Kidney epithelial cell (primary cell): ENCODE measurements at regions not wholly inside any gene's neighbourhood (a gene's known extent, or its start where the extent isn't known, plus 50 kb on each side); places are given as distances from the start of the nearest gene placed in this dataset.

Experiments used
- DNase-seq: peaks from one replicate; pipeline ENCODE4 v3.0.0-alpha.2; 2010; ENCODE audit warnings: low read depth
- H3K27me3 ChIP-seq: 2 replicates; pipeline ENCODE4 v1.6.0; 2011; ENCODE audit warnings: low read length; ENCODE audit not compliant: control insufficient read depth, insufficient read depth
- H3K36me3 ChIP-seq: 2 replicates; pipeline ENCODE4 v1.5.1; 2011; ENCODE audit warnings: low read length; ENCODE audit not compliant: control insufficient read depth, insufficient read depth
- H3K4me3 ChIP-seq: 2 replicates; pipeline ENCODE4 v1.5.1; 2011; ENCODE audit warnings: low read depth, mild to moderate bottlenecking, control low read depth, low read length
- CTCF ChIP-seq: IDR thresholded peaks from 2 replicates; pipeline ENCODE4 v1.5.1; 2011; ENCODE audit warnings: mild to moderate bottlenecking, moderate library complexity, low read length, control low read depth, inconsistent platforms; ENCODE audit not compliant: insufficient read depth, poor library complexity, severe bottlenecking

- no peak for TF ChIP-seq CTCF
- H3K27me3 ChIP-seq = no peaks in the 10 kb centered on the region
- H3K36me3 ChIP-seq = no peaks in the 10 kb centered on the region
- H3K4me3 ChIP-seq = no peak overlapping the region
- DNase-seq = no peak
These were observed 193.5 kb upstream of the SNX19 start for GRCh38 chr11:131109790-131110189.

DNA sequence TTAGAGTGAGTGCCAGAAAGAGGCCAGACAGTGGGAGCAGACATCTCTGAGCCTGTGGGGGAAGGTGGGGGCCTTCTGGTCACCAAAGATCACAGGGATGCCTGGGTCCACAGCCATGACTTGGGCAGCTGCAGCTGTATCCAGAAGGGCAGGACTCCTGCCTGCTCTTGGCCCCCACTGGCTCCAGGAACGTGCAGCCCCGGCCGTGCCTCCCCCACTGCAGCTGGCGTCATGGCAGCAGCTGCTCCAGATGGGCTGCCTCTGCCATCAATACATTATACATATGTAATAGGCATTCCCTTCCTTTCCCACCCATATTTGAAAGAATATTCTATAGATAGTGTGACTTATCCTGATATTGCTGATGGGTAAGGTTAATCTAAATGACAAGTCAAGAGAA, 195.5 kb upstream of the SNX19 start:
- TF ChIP-seq CTCF = no peak
- no peak overlapping the region for H3K4me3 ChIP-seq
- no peaks in the 10 kb centered on the region for H3K36me3 ChIP-seq
- no peaks in the 10 kb centered on the region for H3K27me3 ChIP-seq
- DNase-seq = no peak

DNA sequence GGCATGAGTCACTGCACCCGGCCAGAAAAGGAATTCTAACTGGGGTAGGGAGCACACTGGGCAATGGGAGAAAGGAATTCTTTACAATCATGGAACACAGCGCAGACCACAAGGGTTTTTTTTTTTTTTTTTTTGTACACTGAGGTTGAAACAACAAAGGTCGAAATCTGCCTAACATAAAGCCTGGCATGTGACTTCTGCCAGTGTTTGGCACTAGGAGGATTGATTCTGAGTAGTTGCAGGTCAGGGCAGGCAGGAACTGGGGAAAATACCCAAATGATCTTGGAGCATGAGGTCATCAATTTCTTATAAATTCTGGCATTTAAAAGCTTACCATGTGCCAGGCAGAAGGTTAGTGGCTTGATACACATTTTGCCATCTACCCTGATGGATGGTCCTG, 202.0 kb upstream of the SNX19 start:
- H3K36me3 ChIP-seq = no peaks in the 10 kb centered on the region
- no peak overlapping the region for H3K4me3 ChIP-seq
- no peaks in the 10 kb centered on the region for H3K27me3 ChIP-seq
- TF ChIP-seq CTCF = no peak
- DNase-seq = no peak

DNA sequence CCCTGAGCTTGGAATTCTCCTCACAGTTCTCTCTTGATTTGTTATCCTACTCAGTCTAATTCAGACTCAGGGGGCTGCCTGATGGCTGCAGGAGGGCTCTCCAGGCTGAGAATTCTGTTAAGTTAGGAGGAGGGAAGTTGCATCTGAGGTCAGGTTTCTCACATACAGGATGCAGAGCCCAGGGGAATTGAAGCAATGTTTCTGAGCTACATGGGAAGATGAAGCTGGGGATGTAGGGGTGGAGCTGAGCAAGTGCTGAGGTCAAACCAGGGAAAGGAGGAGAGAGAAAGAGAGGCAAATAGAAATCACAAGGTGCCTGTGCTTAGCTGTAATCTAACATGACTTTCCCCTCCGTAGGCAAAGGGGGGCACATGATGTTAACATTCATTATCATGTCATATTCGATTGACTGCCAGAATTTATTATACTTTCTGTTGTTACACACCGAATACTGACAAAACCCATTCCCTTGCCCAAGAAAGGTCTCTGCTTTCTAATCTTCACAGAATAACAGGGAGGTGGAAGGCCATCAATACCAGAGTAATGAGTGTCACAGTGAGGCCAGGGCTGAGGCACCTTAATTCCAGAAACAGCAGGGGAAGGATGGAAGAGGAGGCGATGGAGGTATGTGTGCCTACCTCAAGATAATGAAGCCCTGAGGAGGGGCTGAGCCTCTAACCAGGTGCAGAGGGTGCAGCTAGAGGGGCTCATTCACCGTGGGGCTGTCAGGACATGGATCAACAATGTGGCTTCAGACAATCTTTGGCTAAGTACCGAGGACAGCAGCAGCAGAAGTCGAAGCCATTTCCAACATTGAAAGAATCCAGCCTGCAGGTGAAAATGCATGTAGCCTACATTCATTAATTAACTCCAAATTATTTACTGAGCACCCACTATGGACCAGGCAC, 205.4 kb upstream of the SNX19 start:
- no peaks in the 10 kb centered on the region for H3K27me3 ChIP-seq
- DNase-seq = no peak

DNA sequence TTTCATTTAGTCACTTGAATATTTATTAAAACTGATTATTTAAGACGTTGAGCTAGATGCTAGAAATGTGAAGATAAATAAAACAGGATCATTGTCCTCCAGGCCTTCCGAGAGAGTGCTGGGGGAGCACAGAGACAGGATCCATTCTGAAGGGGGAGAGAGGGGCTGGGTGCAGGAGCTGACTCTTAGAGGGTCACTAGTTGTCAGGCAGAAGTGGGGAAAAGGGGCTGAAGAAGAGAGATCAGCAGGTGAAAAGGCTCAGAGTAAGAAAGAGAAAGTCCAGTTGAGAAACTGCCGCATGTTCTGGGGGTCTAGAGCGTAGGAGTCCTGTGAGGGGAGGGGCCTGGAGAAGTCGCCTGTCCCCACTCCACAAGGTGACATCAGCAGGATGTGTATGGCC, 206.2 kb upstream of the SNX19 start:
- no peaks in the 10 kb centered on the region for H3K27me3 ChIP-seq
- no peak for DNase-seq
- no peak for TF ChIP-seq CTCF
- no peak overlapping the region for H3K4me3 ChIP-seq
- no peaks in the 10 kb centered on the region for H3K36me3 ChIP-seq

More for the DNA sequence above, 205.4 kb upstream of the SNX19 start:
- TF ChIP-seq CTCF = no peak
- Histone ChIP-seq H3K4me3 (no peak overlapping the region), H3K36me3 (no peaks in the 10 kb centered on the region)

DNA sequence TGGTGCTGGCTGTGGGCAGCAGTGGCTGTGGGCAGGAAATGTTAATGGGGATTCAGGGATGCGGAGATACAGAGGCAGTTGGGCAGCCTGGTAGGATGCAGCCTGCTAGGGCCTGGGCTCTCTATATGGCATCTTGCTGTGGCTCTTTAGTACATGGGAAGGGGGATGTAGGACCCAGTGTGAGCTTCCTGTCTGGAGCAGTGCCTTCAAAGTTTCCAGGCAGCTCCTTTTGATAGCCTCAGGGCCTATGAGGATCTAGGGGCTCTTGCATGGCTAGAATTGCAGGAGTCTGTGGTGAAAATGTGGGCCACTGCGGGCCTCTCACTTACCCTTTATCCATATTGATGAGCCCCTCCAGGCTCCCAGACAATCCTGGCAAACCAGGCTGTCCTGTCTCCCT, 213.2 kb upstream of the SNX19 start:
- Histone ChIP-seq H3K36me3 (no peaks in the 10 kb centered on the region), H3K27me3 (no peaks in the 10 kb centered on the region), H3K4me3 (no peak overlapping the region)
- no peak for TF ChIP-seq CTCF
- no peak for DNase-seq
